Posterior cingulate gyrus (tissue), 11 donors: ENCODE measurements at regions not wholly inside any gene's neighbourhood (a gene's known extent, or its start where the extent isn't known, plus 50 kb on each side); places are given as distances from the start of the nearest gene placed in this dataset.
A peak's percentile ranks its signal among the peaks of the same experiment; 100 is the strongest.

Experiments
- DNase-seq, 10 donors: peaks; one replicate each; pipeline versions ENCODE4 v3.0.0 to v3.0.0-alpha.2; 2020 to 2021; ENCODE audit warnings: mixed read lengths in 3 of 10
- intact Hi-C: fragments of 100-400 bp; cut with DNase I; formaldehyde crosslinking; loops from one replicate; pipeline ENCODE4 v1.15.1; 2023

DNA sequence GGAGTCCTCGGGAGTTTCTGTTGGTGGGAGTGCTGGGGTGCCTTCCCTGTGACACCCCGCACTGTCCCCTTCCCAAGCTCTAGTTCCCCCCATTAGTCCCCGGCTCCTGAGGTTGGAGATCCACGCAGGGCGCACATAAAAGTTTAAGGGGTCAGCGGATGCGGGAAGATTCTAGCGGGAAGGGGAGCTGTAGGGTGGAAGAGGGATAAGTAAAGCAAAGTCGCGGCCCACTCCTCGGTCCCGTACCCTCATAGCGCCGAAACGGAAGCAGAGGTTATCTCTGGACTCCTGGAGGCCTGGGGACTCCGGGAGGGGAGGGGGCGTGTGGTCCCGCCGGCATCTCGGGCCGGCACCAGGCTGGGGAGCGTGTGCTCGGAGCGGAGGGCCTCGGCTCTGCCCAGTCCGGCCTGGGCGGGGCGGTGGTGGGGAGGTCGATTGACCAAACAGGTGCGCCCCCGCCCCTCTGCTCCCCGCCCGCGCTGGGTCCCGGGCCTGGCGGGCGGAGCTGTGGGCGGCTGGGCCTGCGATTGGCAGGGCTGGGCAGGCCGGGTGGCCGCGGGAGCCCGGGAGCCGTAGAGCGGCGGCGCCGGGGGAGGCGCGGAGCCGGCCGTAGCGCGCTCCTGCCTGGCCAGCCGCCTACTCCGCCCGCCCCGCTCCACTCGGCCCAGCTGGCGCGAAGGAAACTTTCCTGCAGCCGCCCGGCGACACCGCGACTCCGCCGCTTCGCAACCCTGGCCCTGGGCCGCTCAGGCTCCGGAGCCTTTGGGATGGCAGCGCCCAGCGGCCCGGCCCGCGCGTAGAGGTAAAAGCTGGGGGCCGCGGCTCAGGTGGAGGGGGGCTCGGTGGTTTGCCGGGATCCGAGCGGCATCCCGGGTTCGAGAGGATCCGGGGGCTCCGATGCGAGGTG, 52.2 kb upstream of the DAB2IP start:
- intact Hi-C loops, result no loop called here
- DNase-seq, result peak in 8 of 10 donors; percentile 31 to 90 (median 54)

DNA sequence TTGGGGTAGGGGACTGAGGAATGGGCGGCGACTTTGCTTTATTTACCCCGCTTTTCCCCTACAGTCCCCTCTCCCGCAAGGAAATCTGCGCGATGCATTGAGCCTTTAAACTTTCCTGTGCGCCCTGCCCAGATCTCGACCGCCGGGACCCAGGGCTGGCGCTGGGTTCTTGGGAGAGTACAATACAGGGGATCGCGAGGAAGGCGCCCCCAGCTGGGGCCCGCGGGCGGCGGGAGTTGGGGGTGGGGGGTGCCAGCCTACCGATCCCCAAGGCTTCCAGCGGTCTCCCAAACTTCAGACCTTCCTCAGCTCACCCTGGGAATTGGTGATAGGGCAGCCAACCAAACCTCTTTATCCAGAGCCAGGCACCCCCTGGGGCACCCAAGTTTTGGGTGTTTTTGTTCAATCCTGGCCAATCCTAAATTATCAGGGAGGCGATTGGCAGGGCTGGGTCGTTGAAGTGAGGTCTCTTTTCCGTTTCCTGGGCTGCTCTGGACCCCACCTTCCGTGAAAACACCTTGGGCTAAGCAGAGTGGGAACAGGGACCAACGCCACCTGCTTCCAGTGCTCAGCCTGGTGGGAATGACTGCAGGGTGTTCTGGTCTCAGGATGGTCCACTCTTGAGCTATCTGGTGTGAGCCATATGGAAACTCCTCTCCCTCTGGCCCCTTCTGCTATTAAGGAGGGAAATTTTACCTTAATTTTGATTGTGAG, 51.4 kb upstream of the DAB2IP start:
- intact Hi-C loops, result loop anchor here (10.0 kb wide), 1 partner anchor 45 kb away; no protein-coding TSS in a partner anchor
- peak in 1 of 10 donors; percentile 83 for DNase-seq

DNA sequence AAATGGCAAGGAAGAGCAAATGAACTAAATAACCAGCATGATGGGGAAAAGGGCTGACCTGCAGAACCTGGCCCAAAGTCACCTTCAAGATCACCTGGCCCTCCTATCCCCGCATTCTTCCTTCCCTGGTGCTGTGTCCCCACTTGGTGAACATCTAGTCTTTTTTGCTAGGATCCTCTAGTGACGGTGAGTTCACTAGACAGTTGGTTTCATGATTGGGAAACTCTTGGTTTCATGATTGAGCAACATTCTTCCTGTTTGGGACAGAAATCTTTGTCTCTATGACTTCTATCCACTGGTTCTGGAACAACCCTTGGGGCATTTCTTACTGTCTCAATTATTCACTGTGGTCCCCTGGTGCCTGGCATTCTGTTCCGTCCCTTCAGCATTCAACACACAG, 50.2 kb upstream of the DAB2IP start:
- DNase-seq, result peak in 1 of 10 donors; percentile 9
- intact Hi-C loops, result loop anchor here (10.0 kb wide), 1 partner anchor 46 kb away; no protein-coding TSS in a partner anchor
